IMR-90 (cell line): ENCODE measurements at regions not wholly inside any gene's neighbourhood (a gene's known extent, or its start where the extent isn't known, plus 50 kb on each side); places are given as distances from the start of the nearest gene placed in this dataset.

Source experiments
- ATAC-seq: fragments of 200-7000 bp; cut with Tn5 transposase; 2 replicates; pipeline ENCODE4 v1.9.1; 2020; ENCODE audit warnings: low read depth, mild to moderate bottlenecking, moderate library complexity
- BruUV-seq: library from RNA; stranded (reverse); fragments of 400-500 nt; replicated peaks from 2 replicates; lab custom pipeline; 2021; lab: Mats Ljungman, UMichigan
- CTCF ChIA-PET: fragments of 300-600 bp; formaldehyde crosslinking; extraction: SDS; loops from one replicate; lab custom pipeline; 2021; ENCODE audit warnings: antibody characterized with exemption; lab: Yijun Ruan, JAX
- POLR2A ChIA-PET: fragments of 300-600 bp; sonication (Branson Sonifier 250); formaldehyde crosslinking; loops from one replicate; lab custom pipeline; 2022; ENCODE audit warnings: antibody characterized with exemption; ENCODE audit not compliant: unreplicated experiment; lab: Charles Lee
- DNase-seq: peaks from one replicate; pipeline ENCODE4 v3.0.0; 2013
- H2AFZ ChIP-seq: replicated peaks from 2 replicates; pipeline ENCODE3; 2013; ENCODE audit warnings: low read length, mild to moderate bottlenecking; ENCODE audit not compliant: poor library complexity
- H2AK5ac ChIP-seq: 2 replicates; pipeline ENCODE4 v1.6.1; 2013; ENCODE audit warnings: low read depth, low read length, inconsistent platforms
- H2AK9ac ChIP-seq: replicated peaks from 2 replicates; pipeline ENCODE3; 2013; ENCODE audit warnings: mild to moderate bottlenecking, low read depth, low read length, moderate library complexity; ENCODE audit not compliant: poor library complexity
- H2BK120ac ChIP-seq: 2 replicates; pipeline ENCODE4 v1.6.1; 2013; ENCODE audit warnings: low read depth, low read length, inconsistent platforms
- H2BK15ac ChIP-seq: 3 replicates; pipeline ENCODE4 v1.6.1; 2013; ENCODE audit warnings: low read depth, low read length, inconsistent platforms
- H2BK20ac ChIP-seq: 2 replicates; pipeline ENCODE4 v1.6.1; 2013; ENCODE audit warnings: low read depth, mild to moderate bottlenecking, inconsistent platforms, low read length, moderate library complexity
- H2BK5ac ChIP-seq: 2 replicates; pipeline ENCODE4 v1.6.1; 2013; ENCODE audit warnings: mild to moderate bottlenecking, low read depth, low read length, inconsistent platforms; ENCODE audit not compliant: poor library complexity, severe bottlenecking
- H3K14ac ChIP-seq: replicated peaks from 2 replicates; pipeline ENCODE4 v1.6.1; 2013; ENCODE audit warnings: low read depth, low read length, inconsistent platforms
- H3K18ac ChIP-seq: 2 replicates; pipeline ENCODE4 v1.6.1; 2013; ENCODE audit warnings: low read depth, low read length, control low read depth
- H3K23ac ChIP-seq: 2 replicates; pipeline ENCODE4 v1.6.1; 2013; ENCODE audit warnings: low read depth, low read length, inconsistent platforms
- H3K27ac ChIP-seq: 2 replicates; pipeline ENCODE4 v1.5.1; 2013; ENCODE audit warnings: mild to moderate bottlenecking, control low read depth, low read length; ENCODE audit not compliant: insufficient read depth
- H3K27me3 ChIP-seq: 2 replicates; pipeline ENCODE4 v1.6.1; 2013; ENCODE audit warnings: low read length; ENCODE audit not compliant: control insufficient read depth, insufficient read depth
- H3K36me3 ChIP-seq: 2 replicates; pipeline ENCODE4 v1.6.1; 2013; ENCODE audit warnings: low read length, mixed read lengths; ENCODE audit not compliant: control insufficient read depth, insufficient read depth
- H3K4ac ChIP-seq: 2 replicates; pipeline ENCODE4 v1.6.1; 2013; ENCODE audit warnings: low read depth, low read length, inconsistent platforms
- H3K4me1 ChIP-seq: 2 replicates; pipeline ENCODE4 v1.6.1; 2013; ENCODE audit warnings: low read length, mixed read lengths; ENCODE audit not compliant: control insufficient read depth, insufficient read depth
- H3K4me2 ChIP-seq: 2 replicates; pipeline ENCODE4 v1.6.1; 2013; ENCODE audit warnings: low read depth, mild to moderate bottlenecking, control low read depth, low read length, moderate library complexity
- H3K4me3 ChIP-seq: 2 replicates; pipeline ENCODE4 v1.5.1; 2013; ENCODE audit warnings: low read depth, mild to moderate bottlenecking, control low read depth, low read length, moderate library complexity; ENCODE audit not compliant: insufficient read depth
- H3K56ac ChIP-seq: 2 replicates; pipeline ENCODE4 v1.6.1; 2013; ENCODE audit warnings: low read length, inconsistent platforms; ENCODE audit not compliant: insufficient read depth; ENCODE audit errors: extremely low read depth
- H3K79me1 ChIP-seq, 2 experiments: 2 replicates each; pipeline ENCODE4 v1.6.1; 2013; ENCODE audit warnings: low read length in 2 of 2, inconsistent platforms in 1 of 2, low read depth in 1 of 2
- H3K9ac ChIP-seq: 2 replicates; pipeline ENCODE4 v1.6.1; 2013; ENCODE audit warnings: low read depth, low read length, control low read depth
- H3K9me1 ChIP-seq: 2 replicates; pipeline ENCODE4 v1.6.1; 2013; ENCODE audit warnings: low read length, inconsistent platforms; ENCODE audit not compliant: insufficient read depth
- H3K9me3 ChIP-seq: 2 replicates; pipeline ENCODE4 v1.6.1; 2013; ENCODE audit warnings: low read length; ENCODE audit not compliant: control insufficient read depth, insufficient read depth
- H4K20me1 ChIP-seq: 2 replicates; pipeline ENCODE4 v1.6.1; 2013; ENCODE audit warnings: low read length, inconsistent platforms; ENCODE audit not compliant: insufficient read depth
- H4K5ac ChIP-seq: 2 replicates; pipeline ENCODE4 v1.6.1; 2013; ENCODE audit warnings: mild to moderate bottlenecking, low read depth, low read length, control low read depth
- H4K8ac ChIP-seq, 2 experiments: 2 replicates each; pipeline ENCODE4 v1.6.1; 2013; ENCODE audit warnings: low read depth in 2 of 2, low read length in 2 of 2, control low read depth in 1 of 2, inconsistent platforms in 1 of 2
- H4K91ac ChIP-seq: 2 replicates; pipeline ENCODE4 v1.6.1; 2013; ENCODE audit warnings: low read depth, low read length, inconsistent platforms; ENCODE audit not compliant: insufficient read depth
- BHLHE40 ChIP-seq: fragments of 150-350 bp; IDR thresholded peaks from 2 replicates; pipeline ENCODE4 v1.6.1; 2016; ENCODE audit warnings: mild to moderate bottlenecking, low read depth, low read length
- CEBPB ChIP-seq: IDR thresholded peaks from 2 replicates; pipeline ENCODE4 v1.6.1; 2012; ENCODE audit warnings: low read depth, low read length, improper control_type of control experiment
- CHD1 ChIP-seq: IDR thresholded peaks from 2 replicates; pipeline ENCODE4 v1.6.1; 2012; ENCODE audit warnings: low read depth, low read length, improper control_type of control experiment
- ELK1 ChIP-seq: fragments of 150-350 bp; IDR thresholded peaks from 2 replicates; pipeline ENCODE4 v1.6.1; 2016; ENCODE audit warnings: low read depth, mild to moderate bottlenecking, low read length, moderate library complexity, borderline replicate concordance
- MAFK ChIP-seq: IDR thresholded peaks from 2 replicates; pipeline ENCODE4 v1.6.1; 2012; ENCODE audit warnings: low read depth, low read length, improper control_type of control experiment
- MAZ ChIP-seq: IDR thresholded peaks from 2 replicates; pipeline ENCODE4 v1.6.1; 2012; ENCODE audit warnings: low read depth, mild to moderate bottlenecking, low read length, improper control_type of control experiment, moderate library complexity, borderline replicate concordance
- MXI1 ChIP-seq: IDR thresholded peaks from 2 replicates; pipeline ENCODE4 v1.6.1; 2012; ENCODE audit warnings: low read depth, mild to moderate bottlenecking, low read length, moderate library complexity, borderline replicate concordance
- NFE2L2 ChIP-seq: fragments of 150-350 bp; IDR thresholded peaks from 2 replicates; pipeline ENCODE4 v1.6.1; 2016; ENCODE audit warnings: low read depth, mild to moderate bottlenecking, low read length
- POLR2A ChIP-seq: IDR thresholded peaks from 2 replicates; pipeline ENCODE4 v1.6.1; 2012; ENCODE audit warnings: mild to moderate bottlenecking, low read depth, low read length
- RCOR1 ChIP-seq: IDR thresholded peaks from 2 replicates; pipeline ENCODE4 v1.6.1; 2012; ENCODE audit warnings: mild to moderate bottlenecking, low read length, improper control_type of control experiment; ENCODE audit not compliant: insufficient replicate concordance
- RFX5 ChIP-seq: IDR thresholded peaks from 2 replicates; pipeline ENCODE4 v1.8.0; 2012; ENCODE audit warnings: low read depth, mild to moderate bottlenecking, low read length, moderate library complexity
- SMC3 ChIP-seq: fragments of 150-350 bp; IDR thresholded peaks from 2 replicates; pipeline ENCODE4 v1.6.1; 2016; ENCODE audit warnings: low read depth, mild to moderate bottlenecking, antibody characterized with exemption, low read length, moderate library complexity
- USF2 ChIP-seq: fragments of 150-350 bp; IDR thresholded peaks from 2 replicates; pipeline ENCODE4 v1.6.1; 2017; ENCODE audit warnings: mild to moderate bottlenecking, antibody characterized with exemption, low read length, low read depth
- WGBS, 2 experiments: methylation state at CpG; one replicate each; pipeline versions ENCODE4 v1.1.5 to v1.1.7; 2013; ENCODE audit warnings: missing lambda C conversion rate in 2 of 2; ENCODE audit not compliant: insufficient read length in 1 of 2; ENCODE audit errors: extremely low coverage in 2 of 2; 5-methylcytosine and 5-hydroxymethylcytosine counted together
- dilution Hi-C: fragments of 300-500 bp; cut with HindIII; formaldehyde crosslinking; loops from one replicate; pipeline ENCODE4 v1.14.3; 2018; ENCODE audit warnings: low sequenced_read_pairs; ENCODE audit not compliant: unreplicated experiment
- in situ Hi-C: fragments of 300-500 bp; cut with MboI; formaldehyde crosslinking; loops from 3 replicates; pipeline ENCODE4 v1.14.3; 2019; ENCODE audit warnings: low sequenced_read_pairs, inconsistent platforms, mixed read lengths
- intact Hi-C: fragments of 100-400 bp; cut with micrococcal nuclease; formaldehyde crosslinking; loops from 2 replicates; pipeline ENCODE4 v1.10.0; 2022

GRCh38 chr9:119043996-119044395, 325.2 kb downstream of the BRINP1 start:
- ATAC-seq: no peak
- H3K4me2 ChIP-seq: no peak overlapping the region
- H4K8ac ChIP-seq: no peak overlapping the region
- H3K4ac ChIP-seq: no peak overlapping the region
- no peak for TF ChIP-seq RCOR1
- TF ChIP-seq MAFK: no peak
- TF ChIP-seq POLR2A: no peak
- no peak for TF ChIP-seq USF2
- no peak for TF ChIP-seq MAZ
- TF ChIP-seq RFX5: no peak
- TF ChIP-seq CHD1: no peak
- no peak for TF ChIP-seq SMC3
- no peak for TF ChIP-seq MXI1
- no peak for TF ChIP-seq BHLHE40
- TF ChIP-seq ELK1: no peak
- no peak for TF ChIP-seq CEBPB
- no peak for TF ChIP-seq NFE2L2
- H3K18ac ChIP-seq: no peak overlapping the region
- no peak overlapping the region for H2BK120ac ChIP-seq
- no peaks in the 10 kb centered on the region for H4K20me1 ChIP-seq
- no peak overlapping the region for H3K56ac ChIP-seq
- H3K4me3 ChIP-seq: no peak overlapping the region
- H3K4me1 ChIP-seq: no peaks in the 10 kb centered on the region
- WGBS, 2 experiments: no CpG with 5 or more reads among the region's 1 CpG
- H3K14ac ChIP-seq: no peak overlapping the region
- H3K9ac ChIP-seq: no peak overlapping the region
- H4K5ac ChIP-seq: no peak overlapping the region
- H2BK5ac ChIP-seq: no peak overlapping the region
- no peak for DNase-seq
- H3K79me1 ChIP-seq: no peaks in the 10 kb centered on the region
- CTCF ChIA-PET: no interaction called here
- H2BK15ac ChIP-seq: no peak overlapping the region
- in situ Hi-C loops: no loop called here
- H2AK9ac ChIP-seq: no peak overlapping the region
- intact Hi-C loops: no loop called here
- H2AFZ ChIP-seq: no peak overlapping the region
- no peaks in the 10 kb centered on the region for H3K36me3 ChIP-seq
- no TSS peak for BruUV-seq
- no peak overlapping the region for H4K91ac ChIP-seq
- H2AK5ac ChIP-seq: no peak overlapping the region
- H3K27me3 ChIP-seq: no peaks in the 10 kb centered on the region
- POLR2A ChIA-PET: no interaction called here
- H3K23ac ChIP-seq: no peak overlapping the region
- no peak overlapping the region for H3K27ac ChIP-seq
- H3K9me1 ChIP-seq: no peaks in the 10 kb centered on the region
- peaks cover 9% of the 10 kb centered on the region for H3K9me3 ChIP-seq
- dilution Hi-C loops: no loop called here
- H2BK20ac ChIP-seq: no peak overlapping the region
